B cell (primary cell): ENCODE measurements at regions not wholly inside any gene's neighbourhood (a gene's known extent, or its start where the extent isn't known, plus 50 kb on each side); places are given as distances from the start of the nearest gene placed in this dataset.
A peak's percentile ranks its signal among the peaks of the same experiment; 100 is the strongest.

Source experiments
- ATAC-seq: fragments of 200-7000 bp; cut with Tn5 transposase; one replicate; pipeline ENCODE4 v1.10.0; 2021; ENCODE audit warnings: low read depth, mild to moderate bottlenecking, moderate number of reproducible peaks, moderate library complexity
- CTCF ChIA-PET: fragments of 350-600 bp; sonication (Branson Sonifier 250); formaldehyde crosslinking; loops from one replicate; lab custom pipeline; 2021; ENCODE audit warnings: antibody characterized with exemption, inconsistent platforms; lab: Charles Lee
- POLR2A ChIA-PET: fragments of 350-600 bp; sonication (Branson Sonifier 250); formaldehyde crosslinking; loops from one replicate; lab custom pipeline; 2021; ENCODE audit warnings: antibody characterized with exemption; lab: Charles Lee
- DNase-seq: peaks from one replicate; pipeline ENCODE4 v3.0.0; 2013
- H2AFZ ChIP-seq: 2 replicates; pipeline ENCODE4 v1.6.1; 2012; ENCODE audit warnings: mild to moderate bottlenecking, low read depth, low read length; ENCODE audit not compliant: insufficient read depth, poor library complexity, severe bottlenecking
- H3K27ac ChIP-seq, 2 donors: 1 replicate in 1 of 2; 2 replicates in 1 of 2; pipeline ENCODE4 v1.5.1; 2012 to 2013; ENCODE audit warnings: low read length in 2 of 2, mild to moderate bottlenecking in 2 of 2, moderate library complexity in 1 of 2
- H3K27me3 ChIP-seq, 4 experiments: fragments of 200-600 bp in 1 of 4; sonication (generic) in 1 of 4; replicated peaks in 1 of 4; 1 replicate in 2 of 4; 2 replicates in 2 of 4; pipeline versions ENCODE4 v1.6.1 to v1.7.0; 2013 to 2016; ENCODE audit warnings: low read length in 3 of 4, mild to moderate bottlenecking in 2 of 4, mixed read lengths in 1 of 4, moderate library complexity in 1 of 4; ENCODE audit not compliant: insufficient read depth in 4 of 4, control insufficient read depth in 3 of 4; ENCODE audit errors: control extremely low read depth in 1 of 4
- H3K36me3 ChIP-seq, 2 experiments: replicated peaks in 1 of 2; 1 replicate in 1 of 2; 2 replicates in 1 of 2; pipeline versions ENCODE4 v1.6.1 to v1.7.1; 2013; ENCODE audit warnings: low read length in 1 of 2; ENCODE audit not compliant: insufficient read depth in 2 of 2, control insufficient read depth in 1 of 2; ENCODE audit errors: control extremely low read depth in 1 of 2, extremely low read depth in 1 of 2
- H3K4me1 ChIP-seq, 2 donors: fragments of 200-600 bp in 1 of 2; sonication (generic) in 1 of 2; 1 replicate in 1 of 2; 2 replicates in 1 of 2; pipeline versions ENCODE4 v1.5.1 to v1.6.1; 2013 to 2017; ENCODE audit warnings: low read length in 2 of 2; ENCODE audit not compliant: control insufficient read depth in 2 of 2, insufficient read depth in 2 of 2
- H3K4me2 ChIP-seq: replicated peaks from 2 replicates; pipeline ENCODE3; 2012; ENCODE audit warnings: mild to moderate bottlenecking, low read depth, low read length; ENCODE audit not compliant: poor library complexity, severe bottlenecking
- H3K4me3 ChIP-seq, 5 experiments: fragments of 200-600 bp in 1 of 5; sonication (generic) in 1 of 5; 1 replicate in 3 of 5; 2 replicates in 2 of 5; pipeline versions ENCODE4 v1.5.1 to v1.7.0; 2011 to 2016; ENCODE audit warnings: low read length in 4 of 5, mild to moderate bottlenecking in 4 of 5, low read depth in 2 of 5, control low read depth in 1 of 5, moderate library complexity in 1 of 5; ENCODE audit not compliant: insufficient read depth in 1 of 5; ENCODE audit errors: control extremely low read depth in 1 of 5, extremely low read depth in 1 of 5
- H3K79me2 ChIP-seq: fragments of 200-600 bp; sonication (generic); one replicate; pipeline ENCODE4 v1.6.0; 2016; ENCODE audit warnings: low read length; ENCODE audit not compliant: control insufficient read depth, insufficient read depth
- H3K9ac ChIP-seq: fragments of 200-600 bp; sonication (generic); 2 replicates; pipeline ENCODE4 v1.6.1; 2017; ENCODE audit warnings: mild to moderate bottlenecking, low read length, moderate library complexity
- H3K9me3 ChIP-seq, 3 donors: one replicate each; pipeline versions ENCODE4 v1.6.1 to v1.7.1; 2013; ENCODE audit warnings: low read length in 2 of 3; ENCODE audit not compliant: control insufficient read depth in 2 of 3, insufficient read depth in 1 of 3; ENCODE audit errors: control extremely low read depth in 1 of 3
- H4K20me1 ChIP-seq: 2 replicates; pipeline ENCODE4 v1.6.0; 2012; ENCODE audit warnings: mild to moderate bottlenecking, low read length; ENCODE audit not compliant: insufficient read depth, control insufficient read depth, poor library complexity, severe bottlenecking
- H3K27ac Mint-ChIP-seq: one replicate; pipeline ENCODE4 v1.8.0; 2021; ENCODE audit warnings: mixed read lengths
- H3K27me3 Mint-ChIP-seq: one replicate; pipeline ENCODE4 v1.8.0; 2021; ENCODE audit warnings: mixed read lengths
- H3K4me1 Mint-ChIP-seq: one replicate; pipeline ENCODE4 v1.8.0; 2021; ENCODE audit warnings: mixed read lengths
- H3K4me3 Mint-ChIP-seq: one replicate; pipeline ENCODE4 v1.8.0; 2021; ENCODE audit warnings: mixed read lengths
- H3K9me3 Mint-ChIP-seq: one replicate; pipeline ENCODE4 v1.8.0; 2022; ENCODE audit warnings: mixed read lengths; ENCODE audit not compliant: insufficient read depth
- EZH2 ChIP-seq: IDR thresholded peaks from 2 replicates; pipeline ENCODE4 v1.6.1; 2012; ENCODE audit warnings: borderline replicate concordance, low read depth, mild to moderate bottlenecking, moderate library complexity, low read length; ENCODE audit not compliant: insufficient read depth, poor library complexity, severe bottlenecking
- WGBS: methylation state at CpG from one replicate; pipeline ENCODE4 v1.1.5; 2013; ENCODE audit warnings: missing lambda C conversion rate; ENCODE audit not compliant: insufficient coverage; 5-methylcytosine and 5-hydroxymethylcytosine counted together
- intact Hi-C: fragments of 100-400 bp; cut with micrococcal nuclease; formaldehyde crosslinking; loops from one replicate; pipeline ENCODE4 v1.10.0; 2022
- TF ChIP-seq, protein P1 (sequence below): fragments of 200-600 bp; IDR thresholded peaks from one replicate; pipeline ENCODE4 v1.8.0; 2022; ENCODE audit warnings: antibody characterized with exemption, mild to moderate bottlenecking

DNA sequence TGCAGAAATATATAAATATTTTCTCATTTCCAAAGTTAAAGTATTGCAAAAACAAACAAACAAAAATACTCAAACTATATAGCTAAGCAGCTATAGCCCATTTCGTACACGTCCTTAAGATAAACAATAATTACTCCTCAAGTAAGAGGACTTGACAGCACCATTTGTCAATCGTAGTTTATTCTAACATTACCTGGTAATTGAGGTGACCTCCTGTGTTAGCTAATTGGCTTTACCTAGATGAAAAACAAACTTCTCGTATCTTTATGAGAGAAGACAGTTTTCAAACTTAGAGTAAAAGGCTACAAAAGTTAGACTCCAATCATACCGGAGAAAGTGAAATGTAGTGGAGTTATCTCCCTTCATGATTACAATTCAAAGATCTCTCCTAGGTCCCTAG, 1876.1 kb upstream of the PCDH20 start:
- Histone ChIP-seq H2AFZ (no peak overlapping the region), H3K4me2 (no peak overlapping the region), H3K9me3 (no peaks in the 10 kb centered on the region), H4K20me1 (no peaks in the 10 kb centered on the region), H3K36me3 (no peaks in the 10 kb centered on the region), H3K4me1 (no peaks in the 10 kb centered on the region), H3K27me3 (no peaks in the 10 kb centered on the region), H3K79me2 (no peaks in the 10 kb centered on the region), H3K4me3 (no peak overlapping the region), H3K27ac (no peak overlapping the region), H3K9ac (no peak overlapping the region)
- DNase-seq (no peak), ATAC-seq (no peak)
- Mint-ChIP-seq H3K27ac (no peak overlapping the region), H3K27me3 (no peaks in the 10 kb centered on the region), H3K4me1 (no peaks in the 10 kb centered on the region), H3K4me3 (no peak overlapping the region), H3K9me3 (no peaks in the 10 kb centered on the region)
- intact Hi-C loops, result no loop called here
- WGBS, result no CpG with 5 or more reads among the region's 5 CpGs
- ChIA-PET POLR2A (no interaction called here), CTCF (no interaction called here)
- TF ChIP-seq, protein P1, sequence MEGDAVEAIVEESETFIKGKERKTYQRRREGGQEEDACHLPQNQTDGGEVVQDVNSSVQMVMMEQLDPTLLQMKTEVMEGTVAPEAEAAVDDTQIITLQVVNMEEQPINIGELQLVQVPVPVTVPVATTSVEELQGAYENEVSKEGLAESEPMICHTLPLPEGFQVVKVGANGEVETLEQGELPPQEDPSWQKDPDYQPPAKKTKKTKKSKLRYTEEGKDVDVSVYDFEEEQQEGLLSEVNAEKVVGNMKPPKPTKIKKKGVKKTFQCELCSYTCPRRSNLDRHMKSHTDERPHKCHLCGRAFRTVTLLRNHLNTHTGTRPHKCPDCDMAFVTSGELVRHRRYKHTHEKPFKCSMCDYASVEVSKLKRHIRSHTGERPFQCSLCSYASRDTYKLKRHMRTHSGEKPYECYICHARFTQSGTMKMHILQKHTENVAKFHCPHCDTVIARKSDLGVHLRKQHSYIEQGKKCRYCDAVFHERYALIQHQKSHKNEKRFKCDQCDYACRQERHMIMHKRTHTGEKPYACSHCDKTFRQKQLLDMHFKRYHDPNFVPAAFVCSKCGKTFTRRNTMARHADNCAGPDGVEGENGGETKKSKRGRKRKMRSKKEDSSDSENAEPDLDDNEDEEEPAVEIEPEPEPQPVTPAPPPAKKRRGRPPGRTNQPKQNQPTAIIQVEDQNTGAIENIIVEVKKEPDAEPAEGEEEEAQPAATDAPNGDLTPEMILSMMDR, result no peak
- TF ChIP-seq EZH2, result no peak

DNA sequence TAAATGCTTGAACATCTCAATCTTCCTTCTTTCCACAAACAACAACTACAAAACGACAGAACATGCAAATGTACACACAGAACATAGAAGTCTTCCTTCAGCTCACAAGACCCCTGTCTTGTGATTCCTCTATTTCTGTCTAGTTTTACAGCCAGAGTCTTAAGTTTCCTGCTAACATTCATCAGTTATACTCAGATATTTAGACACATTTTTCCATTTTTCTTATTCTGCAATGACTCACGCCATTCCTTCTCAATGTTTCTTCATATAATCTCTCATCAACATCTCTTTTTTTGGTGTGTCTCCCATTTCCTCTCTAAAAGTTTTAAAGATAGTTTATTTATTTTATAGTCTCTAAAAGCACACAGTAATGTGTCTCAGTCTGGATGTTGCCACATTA, 1872.9 kb upstream of the PCDH20 start:
- no peaks in the 10 kb centered on the region for H3K27me3 Mint-ChIP-seq
- ATAC-seq, result no peak
- intact Hi-C loops, result no loop called here

More for the DNA sequence above, 1872.9 kb upstream of the PCDH20 start:
- H3K4me3 Mint-ChIP-seq, result no peak overlapping the region
- no peak overlapping the region for H3K27ac Mint-ChIP-seq
- Histone ChIP-seq H2AFZ (no peak overlapping the region), H3K9ac (no peak overlapping the region), H3K27me3 (no peaks in the 10 kb centered on the region), H3K4me2 (no peak overlapping the region), H3K27ac (no peak overlapping the region), H3K4me3 (no peak overlapping the region), H3K36me3 (no peaks in the 10 kb centered on the region), H3K9me3 (no peaks in the 10 kb centered on the region), H4K20me1 (no peaks in the 10 kb centered on the region), H3K79me2 (no peaks in the 10 kb centered on the region), H3K4me1 (no peaks in the 10 kb centered on the region)
- TF ChIP-seq, protein P1, result peak; percentile 16
- TF ChIP-seq EZH2, result no peak
- no peak for DNase-seq
- no peaks in the 10 kb centered on the region for H3K4me1 Mint-ChIP-seq
- ChIA-PET CTCF (no interaction called here), POLR2A (no interaction called here)
- no peaks in the 10 kb centered on the region for H3K9me3 Mint-ChIP-seq
- WGBS, result 100% methylated on average over 1 of the region's 2 CpGs
